Epithelial cell of prostate (primary cell): ENCODE measurements at regions not wholly inside any gene's neighbourhood (a gene's known extent, or its start where the extent isn't known, plus 50 kb on each side); places are given as distances from the start of the nearest gene placed in this dataset.

Experiments used
- DNase-seq: peaks from one replicate; pipeline ENCODE4 v3.0.0-alpha.2; 2011; ENCODE audit warnings: low read depth, low spot score
- H3K27ac ChIP-seq: fragments of 450-650 bp; 2 replicates; pipeline ENCODE4 v1.5.1; 2017; ENCODE audit warnings: mild to moderate bottlenecking

DNA sequence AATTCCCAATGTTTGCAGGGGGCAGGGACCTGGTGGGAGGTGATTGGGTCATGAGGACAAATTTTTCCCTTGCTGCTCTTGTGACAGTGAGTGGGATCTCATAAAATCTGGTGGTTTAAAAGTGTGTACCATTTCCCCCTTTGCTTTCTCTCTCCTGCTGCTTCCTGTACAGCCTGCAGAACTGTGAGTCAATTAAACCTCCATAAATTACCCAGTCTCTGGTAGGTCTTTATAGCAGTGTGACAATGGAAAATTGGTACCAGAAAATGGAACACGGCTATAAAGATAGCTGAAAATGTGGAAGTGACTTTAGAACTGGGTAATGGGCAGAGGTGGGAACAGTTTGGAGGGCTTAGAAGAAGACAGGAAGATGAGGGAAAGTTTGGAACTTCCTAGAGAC, 108.7 kb upstream of the NPFFR2 start:
- no peak for DNase-seq
- no peak overlapping the region for H3K27ac ChIP-seq

DNA sequence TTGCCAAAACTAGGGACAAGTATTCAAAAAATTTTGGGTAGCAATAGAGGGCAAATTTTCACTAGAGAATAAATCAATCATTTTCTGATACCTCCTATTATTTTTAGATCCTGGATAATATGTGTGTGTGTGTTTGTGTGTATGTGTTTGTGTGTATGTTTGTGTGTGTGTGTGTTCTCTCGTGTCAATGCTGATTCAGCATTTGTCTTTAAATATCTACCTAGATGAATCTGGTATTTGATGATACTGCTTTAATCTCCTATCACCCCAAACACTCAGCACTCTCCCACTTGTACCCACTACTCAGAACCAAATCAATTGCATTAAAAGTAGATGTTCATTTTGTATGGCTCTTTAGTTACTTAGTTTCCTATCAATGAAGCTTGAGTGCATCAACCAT, 101.3 kb upstream of the NPFFR2 start:
- no peak overlapping the region for H3K27ac ChIP-seq

GRCh38 chr4:71932941-71933340, 98.9 kb upstream of the NPFFR2 start:
- no peak for DNase-seq
- H3K27ac ChIP-seq: no peak overlapping the region

More for the DNA sequence above, 101.3 kb upstream of the NPFFR2 start:
- no peak for DNase-seq

- H3K27ac ChIP-seq: no peak overlapping the region
- no peak for DNase-seq
Observed at GRCh38 chr4:71938776-71939175, 93.0 kb upstream of the NPFFR2 start.

DNA sequence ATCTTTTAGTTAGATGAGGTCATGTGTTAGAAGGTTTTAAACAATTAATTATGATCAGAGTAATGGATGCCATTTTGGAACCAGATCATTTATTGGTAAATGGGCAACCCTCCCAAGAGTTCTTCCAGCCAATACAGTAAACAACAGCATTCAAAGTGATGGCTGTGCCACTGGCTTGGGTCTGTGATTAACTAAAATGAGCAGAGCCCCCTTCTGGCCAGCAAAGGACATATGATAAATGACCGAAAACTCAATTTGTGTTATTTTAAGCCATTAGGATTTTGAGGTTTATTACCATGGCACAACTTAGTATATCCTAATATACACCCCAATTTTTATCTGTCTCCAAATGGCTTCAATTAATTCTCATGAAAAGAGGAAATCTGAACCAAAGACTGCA, 90.8 kb upstream of the NPFFR2 start:
- no peak overlapping the region for H3K27ac ChIP-seq
- no peak for DNase-seq

DNA sequence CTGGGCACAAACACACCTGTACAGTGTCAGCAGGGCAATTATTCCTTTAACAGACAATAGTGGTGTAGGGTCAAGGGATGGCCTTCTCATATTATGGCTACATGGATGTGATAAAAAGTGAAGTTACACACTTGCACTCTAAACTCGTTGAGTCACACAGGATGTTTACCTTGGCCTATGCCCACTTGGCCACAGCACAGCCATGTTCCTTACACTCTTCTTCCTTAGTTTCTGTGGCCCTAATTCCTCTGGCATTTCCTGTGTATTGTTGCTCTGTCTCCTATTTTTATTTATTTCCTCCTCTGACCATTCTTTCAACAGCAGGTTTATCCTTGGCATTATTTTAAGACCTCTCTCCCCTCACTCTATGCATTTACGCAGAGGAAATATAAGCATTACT, 86.8 kb upstream of the NPFFR2 start:
- DNase-seq: no peak
- no peak overlapping the region for H3K27ac ChIP-seq

DNA sequence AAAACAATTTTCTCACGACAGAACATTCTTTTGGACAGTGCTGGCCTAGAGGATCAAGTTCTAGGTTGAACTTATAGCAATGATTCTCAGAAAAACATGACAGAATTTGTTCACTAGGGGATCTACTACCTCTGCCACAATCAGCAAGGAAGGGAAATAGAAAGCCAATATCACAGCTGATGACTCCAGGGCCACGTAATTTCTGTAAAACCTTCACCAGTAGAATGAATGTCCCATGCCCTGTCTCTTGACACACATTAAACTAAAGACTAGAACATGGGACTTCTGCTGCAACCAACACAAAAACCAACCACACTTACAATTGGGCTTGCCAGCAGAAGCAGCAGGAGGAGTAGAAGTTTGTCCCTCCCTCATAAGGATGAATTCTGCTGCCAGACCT, 86.0 kb upstream of the NPFFR2 start:
- H3K27ac ChIP-seq: no peak overlapping the region
- DNase-seq: no peak

DNA sequence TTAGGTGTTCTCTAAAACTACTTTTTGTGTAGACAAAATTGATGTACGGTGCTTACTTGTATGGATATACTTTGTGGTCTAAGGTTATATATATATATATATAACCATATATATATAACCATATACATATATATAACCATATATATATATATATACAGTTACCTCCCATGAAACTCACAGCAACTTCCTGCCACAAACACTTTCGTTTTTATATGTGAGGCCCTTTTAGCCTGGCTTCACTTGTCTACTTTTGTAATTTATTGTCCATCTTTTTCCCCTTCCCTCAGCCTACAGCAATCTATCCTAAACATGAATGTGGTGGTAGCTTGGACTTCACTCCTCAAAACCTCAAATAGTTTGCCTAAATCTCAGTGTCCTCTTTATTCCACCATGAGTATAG, 72.8 kb upstream of the NPFFR2 start:
- no peak for DNase-seq
- no peak overlapping the region for H3K27ac ChIP-seq

DNA sequence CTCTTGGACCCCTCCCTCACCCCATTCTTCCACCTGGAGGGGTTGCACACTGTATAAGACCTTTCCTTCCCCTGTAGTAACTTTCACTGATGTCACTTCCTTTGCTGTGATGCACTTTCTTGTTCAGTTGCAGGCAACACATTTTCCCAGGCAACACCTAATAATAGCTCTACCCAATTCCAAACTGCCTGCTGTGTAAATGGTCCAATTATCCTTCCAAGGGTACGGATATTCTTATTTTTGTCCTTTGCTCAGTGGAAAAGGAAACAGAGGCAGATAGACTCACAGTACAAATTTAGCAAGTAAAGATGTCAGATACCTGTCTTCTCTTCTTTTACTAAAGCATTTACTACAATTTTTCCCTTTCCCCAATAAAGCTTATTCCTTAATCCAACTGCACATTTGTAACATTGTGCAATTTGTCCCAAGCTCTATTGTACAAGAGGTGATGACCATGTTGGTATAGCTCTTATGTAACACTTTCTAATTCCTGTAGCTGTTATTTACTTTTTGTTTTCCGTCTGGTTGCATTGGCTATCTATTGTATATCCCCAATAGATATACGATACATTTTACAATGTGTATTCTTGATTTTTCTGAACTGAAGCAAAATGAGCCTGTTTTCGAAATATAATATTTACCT, 69.1 kb upstream of the NPFFR2 start:
- no peak for DNase-seq
- no peak overlapping the region for H3K27ac ChIP-seq

- DNase-seq: peak; percentile 2
Observed at GRCh38 chr4:71974681-71975080, 57.1 kb upstream of the NPFFR2 start.

DNA sequence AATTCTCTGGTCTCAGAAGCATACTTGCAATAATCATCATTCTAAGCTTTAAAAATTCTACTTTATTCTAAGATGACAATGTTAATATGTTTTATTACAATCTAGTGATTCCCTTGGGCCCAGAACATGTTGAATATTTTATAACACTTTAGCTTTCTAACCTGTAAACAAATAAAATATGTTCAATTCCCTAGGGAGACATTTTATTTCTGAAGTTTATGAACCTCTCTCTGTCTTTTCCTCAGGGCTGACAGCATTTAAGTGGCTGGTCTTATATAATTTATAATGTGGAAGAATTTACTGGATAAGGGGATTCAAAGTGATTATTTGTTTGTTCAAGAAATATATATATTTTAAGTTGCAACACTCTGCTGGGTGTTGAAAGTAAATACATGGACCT, 55.3 kb upstream of the NPFFR2 start:
- no peak overlapping the region for H3K27ac ChIP-seq
- no peak for DNase-seq

More at GRCh38 chr4:71974681-71975080, 57.1 kb upstream of the NPFFR2 start:
- H3K27ac ChIP-seq: no peak overlapping the region

DNA sequence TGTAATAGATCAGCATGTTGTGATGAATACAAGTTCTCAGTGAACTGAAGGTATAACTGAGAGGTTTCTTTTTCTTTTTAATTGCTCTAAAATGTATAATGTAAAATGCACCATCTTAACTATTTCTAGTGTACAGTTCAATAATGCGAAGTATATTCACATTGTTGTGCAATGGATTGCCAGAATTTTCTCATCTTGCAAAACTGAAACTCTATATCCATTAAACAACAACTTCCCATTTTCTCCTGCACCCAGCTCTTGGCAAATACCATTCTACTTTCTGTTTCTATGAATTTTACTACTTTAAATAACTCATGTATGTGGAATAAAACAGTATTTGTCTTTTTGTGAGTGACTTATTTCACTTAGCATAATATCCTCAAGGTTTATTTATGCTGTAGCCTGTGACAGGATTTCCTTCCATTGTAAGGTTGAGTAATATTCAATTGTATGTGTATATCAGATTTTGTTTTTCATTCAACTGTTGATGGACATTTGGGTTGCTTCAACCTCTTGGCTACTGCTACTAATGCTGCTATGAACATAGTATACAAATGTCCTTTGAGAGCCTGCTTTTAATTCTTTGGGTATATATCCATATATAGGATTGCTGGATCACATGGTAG, 53.5 kb upstream of the NPFFR2 start:
- no peak overlapping the region for H3K27ac ChIP-seq
- no peak for DNase-seq

DNA sequence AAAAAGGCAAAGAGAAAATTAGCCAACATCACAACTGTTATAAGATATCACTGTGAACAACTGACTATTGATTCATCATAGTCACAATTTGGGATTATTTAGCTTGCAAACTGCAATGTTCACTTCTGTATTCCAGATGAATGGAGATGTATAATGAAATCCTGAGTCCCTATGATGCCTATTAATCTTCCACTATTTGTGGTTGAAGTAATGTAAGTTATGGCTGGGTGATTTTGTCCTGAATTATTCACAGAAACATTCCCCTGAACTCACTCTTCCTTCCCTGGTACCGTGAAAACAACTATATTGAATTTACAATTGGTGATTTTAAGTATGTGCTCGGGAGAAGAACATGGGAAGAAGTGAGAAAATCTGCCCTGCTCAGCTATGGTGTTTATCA, 50.8 kb upstream of the NPFFR2 start:
- DNase-seq: no peak
- no peak overlapping the region for H3K27ac ChIP-seq
